ENCODE measurements at regions not wholly inside any gene's neighbourhood (a gene's known extent, or its start where the extent isn't known, plus 50 kb on each side); places are given as distances from the start of the nearest gene placed in this dataset.

DNA sequence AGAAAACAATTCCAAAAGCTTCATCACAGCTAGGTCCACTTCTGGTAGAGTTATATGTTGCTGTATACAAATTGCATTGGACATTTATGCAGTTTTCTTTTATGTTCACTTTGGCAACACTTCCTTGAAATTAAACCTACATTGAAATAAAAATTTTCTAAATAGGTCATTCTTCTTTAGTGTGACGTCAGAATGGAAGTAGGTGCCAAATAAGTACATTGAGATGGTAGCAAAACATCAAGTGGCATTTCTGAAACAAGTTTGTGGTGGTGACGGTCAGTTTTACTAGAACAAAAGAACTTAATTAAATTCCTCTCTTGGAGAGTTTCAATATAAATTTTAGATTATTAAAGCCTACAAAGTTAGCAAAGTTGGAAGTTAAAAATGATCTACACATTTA lies 895.1 kb downstream of the CDH9 start:
- Histone ChIP-seq H3K18ac (ENCODE audit: insufficient read length, low read depth, low read length) (no peak overlapping the region), H4K8ac (replicated peaks; ENCODE audit: insufficient read length, low read depth, low read length) (no peak overlapping the region), H3K4me1 (ENCODE audit: insufficient read depth, low read length) (no peaks in the 10 kb centered on the region), H3K14ac (ENCODE audit: insufficient read depth, low read length) (no peak overlapping the region), H3K23me2 (ENCODE audit: insufficient read length, low read depth, low read length, poor library complexity, severe bottlenecking) (no peaks in the 10 kb centered on the region), H4K91ac (ENCODE audit: insufficient read length, low read depth, low read length) (no peak overlapping the region), H3K4ac (ENCODE audit: low read depth, low read length) (no peak overlapping the region), H2BK20ac (ENCODE audit: low read depth, low read length, poor library complexity, severe bottlenecking) (no peak overlapping the region), H4K20me1 (ENCODE audit: control insufficient read depth, insufficient read depth, insufficient read length) (no peaks in the 10 kb centered on the region), H3K79me2 (ENCODE audit: insufficient read depth, low read length) (no peaks in the 10 kb centered on the region), H2BK5ac (ENCODE audit: insufficient read length, low read length) (no peak overlapping the region), H2BK15ac (ENCODE audit: low read depth, low read length) (no peak overlapping the region), H3T11ph (ENCODE audit: low read length) (no peak overlapping the region), H2BK12ac (ENCODE audit: insufficient read length, low read depth, low read length) (no peak overlapping the region), H4K5ac (ENCODE audit: insufficient read length, low read depth, low read length) (no peak overlapping the region), H3K4me2 (ENCODE audit: insufficient read depth, insufficient read length, low read length) (no peak overlapping the region), H3K27ac (ENCODE audit: insufficient read length, low read depth, low read length) (no peak overlapping the region), H3K56ac (ENCODE audit: insufficient read length, low read depth, low read length) (no peak overlapping the region), H3K23ac (ENCODE audit: insufficient read length, low read depth, low read length) (no peak overlapping the region), H2AFZ (ENCODE audit: low read length) (no peak overlapping the region), H3K79me1 (ENCODE audit: insufficient read depth, low read depth, low read length, poor library complexity, severe bottlenecking) (no peaks in the 10 kb centered on the region), H3K9me3 (ENCODE audit: control insufficient read depth, low read depth, low read length) (no peaks in the 10 kb centered on the region), H3K9ac (ENCODE audit: extremely low read depth, insufficient read length, low read length) (no peak overlapping the region), H2BK120ac (ENCODE audit: low read depth, low read length, poor library complexity, severe bottlenecking) (no peak overlapping the region), H2AK5ac (ENCODE audit: insufficient read length, low read length) (no peak overlapping the region), H3K27me3 (ENCODE audit: insufficient read depth, low read length) (no peaks in the 10 kb centered on the region)
- no peaks in the 10 kb centered on the region for H3K36me3 Mint-ChIP-seq (ENCODE audit: insufficient read depth in 1 of 3, low read depth in 3 of 3)
- no peaks in the 10 kb centered on the region; the same call in 1 of the 2 replicates for H3K27me3 Mint-ChIP-seq (ENCODE audit: low read depth)
- no peaks in the 10 kb centered on the region for H3K9me3 Mint-ChIP-seq
- H3K4me3 Mint-ChIP-seq, result no peak overlapping the region
- H3K27ac Mint-ChIP-seq, result no peak overlapping the region
- no peak for DNase-seq
- peaks cover 1 to 2% of the 10 kb centered on the region in 2 experiments; a peak in 2 of 4 replicates for H3K4me1 Mint-ChIP-seq
- TF ChIP-seq, protein P1, sequence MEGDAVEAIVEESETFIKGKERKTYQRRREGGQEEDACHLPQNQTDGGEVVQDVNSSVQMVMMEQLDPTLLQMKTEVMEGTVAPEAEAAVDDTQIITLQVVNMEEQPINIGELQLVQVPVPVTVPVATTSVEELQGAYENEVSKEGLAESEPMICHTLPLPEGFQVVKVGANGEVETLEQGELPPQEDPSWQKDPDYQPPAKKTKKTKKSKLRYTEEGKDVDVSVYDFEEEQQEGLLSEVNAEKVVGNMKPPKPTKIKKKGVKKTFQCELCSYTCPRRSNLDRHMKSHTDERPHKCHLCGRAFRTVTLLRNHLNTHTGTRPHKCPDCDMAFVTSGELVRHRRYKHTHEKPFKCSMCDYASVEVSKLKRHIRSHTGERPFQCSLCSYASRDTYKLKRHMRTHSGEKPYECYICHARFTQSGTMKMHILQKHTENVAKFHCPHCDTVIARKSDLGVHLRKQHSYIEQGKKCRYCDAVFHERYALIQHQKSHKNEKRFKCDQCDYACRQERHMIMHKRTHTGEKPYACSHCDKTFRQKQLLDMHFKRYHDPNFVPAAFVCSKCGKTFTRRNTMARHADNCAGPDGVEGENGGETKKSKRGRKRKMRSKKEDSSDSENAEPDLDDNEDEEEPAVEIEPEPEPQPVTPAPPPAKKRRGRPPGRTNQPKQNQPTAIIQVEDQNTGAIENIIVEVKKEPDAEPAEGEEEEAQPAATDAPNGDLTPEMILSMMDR (conservative IDR thresholded peaks at IDR 0.05), result no peak
- WGBS (ENCODE audit: extremely low coverage, insufficient read length, low lambda C conversion rate), result no CpG with 5 or more reads among the region's 2 CpGs
